ENCODE measurements at regions not wholly inside any gene's neighbourhood (a gene's known extent, or its start where the extent isn't known, plus 50 kb on each side); places are given as distances from the start of the nearest gene placed in this dataset.
A peak's percentile ranks its signal among the peaks of the same experiment; 100 is the strongest.

DNA sequence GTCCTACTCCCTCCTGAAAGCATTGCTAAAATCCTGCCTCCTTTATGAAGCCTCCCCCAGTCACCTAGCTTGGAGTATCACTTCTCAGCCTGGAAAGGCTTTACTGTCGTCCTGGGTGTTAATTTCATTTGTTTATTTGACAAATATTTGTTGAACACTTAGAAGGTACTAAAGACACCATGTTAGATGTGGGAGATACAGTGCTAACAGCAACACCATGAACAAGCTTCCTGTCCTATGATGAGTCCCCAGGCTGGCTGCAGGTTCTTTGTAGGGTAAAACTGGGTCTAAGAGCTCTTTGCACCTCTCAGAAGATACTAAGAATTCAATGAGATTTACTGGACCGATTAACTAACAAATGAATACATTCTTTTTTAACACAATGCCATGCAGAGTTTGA, 109.2 kb upstream of the TMEM170B start:
- WGBS (ENCODE audit: low lambda C conversion rate), result 29% methylated on average over 2 of the region's 2 CpGs
- ChIA-PET CTCF (ENCODE audit: low intra/inter-chr PET ratio, low total read pairs) (no interaction called here), POLR2A (interaction anchor here (1.0 to 2.2 kb wide), 4 partner anchors 14 to 196 kb away, joined by 5 to 10 read pairs (median 6); partner anchors contain the start of gene NEDD9)
- Histone ChIP-seq H3K27me3 (ENCODE audit: control insufficient read depth in 1 of 2, insufficient read depth in 2 of 2, low read length in 2 of 2) (no peaks in the 10 kb centered on the region), H3K4me2 (ENCODE audit: low read depth, low read length) (peak overlapping the region; percentile 52), H3K4me3 (replicated peaks in 1 of 3; ENCODE audit: insufficient read depth in 1 of 3, low read depth in 2 of 3, low read length in 3 of 3) (no peak overlapping the region; a peak in 1 of 6 replicates), H3K36me3 (replicated peaks in 1 of 2; ENCODE audit: control insufficient read depth in 1 of 2, insufficient read depth in 2 of 2, low read length in 2 of 2) (no peaks in the 10 kb centered on the region), H4K20me1 (ENCODE audit: insufficient read depth, low read length) (no peaks in the 10 kb centered on the region), H3K79me2 (ENCODE audit: insufficient read depth, low read length) (no peaks in the 10 kb centered on the region), H3K9me3 (ENCODE audit: low read length) (no peaks in the 10 kb centered on the region), H2AFZ (ENCODE audit: low read length) (no peak overlapping the region), H3K9ac (ENCODE audit: insufficient read depth, low read depth, low read length) (peak overlapping the region; percentile 59; the same call in 1 of the 2 replicates), H3K4me1 (ENCODE audit: insufficient read depth, low read length) (peaks cover 100% of the 10 kb centered on the region), H3K27ac (ENCODE audit: extremely low read length, insufficient read depth, low read length) (peak overlapping the region; percentile 71)
- in situ Hi-C loops (cut with HindIII; ENCODE audit: extremely low pct_ligation_motif_present, low pct_unique_long_range_greater_than_20kb) (no loop called here), intact Hi-C loops (cut with micrococcal nuclease; ENCODE audit: unreplicated experiment) (no loop called here)
- TF ChIP-seq MTERF4 (CRISPR knock-in tag; IDR thresholded peaks at IDR 0.05) (peak; percentile 49; the same call in 1 of the 2 replicates), ZFX (CRISPR knock-in tag; IDR thresholded peaks at IDR 0.05; ENCODE audit: low read depth) (peak; percentile 12; the same call in 1 of the 2 replicates), SMAD9 (CRISPR knock-in tag; IDR thresholded peaks at IDR 0.05) (no peak), MEIS1 (CRISPR knock-in tag; IDR thresholded peaks at IDR 0.05; ENCODE audit: borderline replicate concordance) (0 out of 2 replicates have a peak, but pooled peaks have one; percentile 3), CC2D1A (CRISPR knock-in tag; IDR thresholded peaks at IDR 0.05) (0 out of 2 replicates have a peak, but pooled peaks have one; percentile 77), THAP11 (CRISPR knock-in tag; IDR thresholded peaks at IDR 0.05) (0 out of 2 replicates have a peak, but pooled peaks have one; percentile 3), NFIC (IDR thresholded peaks at IDR 0.05; ENCODE audit: low read length) (no peak), ZNF777 (CRISPR knock-in tag; IDR thresholded peaks at IDR 0.05) (0 out of 2 replicates have a peak, but pooled peaks have one; percentile 35), ZFP36L1 (CRISPR knock-in tag; IDR thresholded peaks at IDR 0.05) (0 out of 2 replicates have a peak, but pooled peaks have one; percentile 19), ZNF589 (CRISPR knock-in tag; conservative IDR thresholded peaks at IDR 0.05) (no peak), TOPORS (CRISPR knock-in tag; IDR thresholded peaks at IDR 0.05) (no peak), HNF1A (IDR thresholded peaks at IDR 0.05; ENCODE audit: low read depth) (0 out of 2 replicates have a peak, but pooled peaks have one; percentile 3), HNF1A (CRISPR knock-in tag; IDR thresholded peaks at IDR 0.05; ENCODE audit: borderline replicate concordance) (no peak)
- TF ChIP-seq, protein P1, sequence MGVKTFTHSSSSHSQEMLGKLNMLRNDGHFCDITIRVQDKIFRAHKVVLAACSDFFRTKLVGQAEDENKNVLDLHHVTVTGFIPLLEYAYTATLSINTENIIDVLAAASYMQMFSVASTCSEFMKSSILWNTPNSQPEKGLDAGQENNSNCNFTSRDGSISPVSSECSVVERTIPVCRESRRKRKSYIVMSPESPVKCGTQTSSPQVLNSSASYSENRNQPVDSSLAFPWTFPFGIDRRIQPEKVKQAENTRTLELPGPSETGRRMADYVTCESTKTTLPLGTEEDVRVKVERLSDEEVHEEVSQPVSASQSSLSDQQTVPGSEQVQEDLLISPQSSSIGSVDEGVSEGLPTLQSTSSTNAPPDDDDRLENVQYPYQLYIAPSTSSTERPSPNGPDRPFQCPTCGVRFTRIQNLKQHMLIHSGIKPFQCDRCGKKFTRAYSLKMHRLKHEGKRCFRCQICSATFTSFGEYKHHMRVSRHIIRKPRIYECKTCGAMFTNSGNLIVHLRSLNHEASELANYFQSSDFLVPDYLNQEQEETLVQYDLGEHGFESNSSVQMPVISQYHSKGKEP (CRISPR knock-in tag; IDR thresholded peaks at IDR 0.05), result no peak
- TF ChIP-seq, protein P2, sequence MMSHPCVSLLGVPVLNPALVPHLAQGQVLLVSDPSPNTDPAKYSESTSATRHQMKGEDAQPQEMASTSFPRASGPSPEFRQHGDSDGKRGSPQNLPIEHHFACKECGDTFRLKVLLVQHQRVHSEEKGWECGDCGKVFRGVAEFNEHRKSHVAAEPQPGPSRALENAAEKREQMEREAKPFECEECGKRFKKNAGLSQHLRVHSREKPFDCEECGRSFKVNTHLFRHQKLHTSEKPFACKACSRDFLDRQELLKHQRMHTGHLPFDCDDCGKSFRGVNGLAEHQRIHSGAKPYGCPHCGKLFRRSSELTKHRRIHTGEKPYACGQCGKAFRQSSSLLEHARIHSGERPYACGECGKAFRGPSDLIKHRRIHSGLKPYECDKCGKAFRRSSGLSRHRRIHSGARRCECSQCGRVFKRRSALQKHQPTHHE (CRISPR knock-in tag; IDR thresholded peaks at IDR 0.05; ENCODE audit: borderline replicate concordance), result no peak
- BruUV-seq (replicated peaks), result no TSS peak
- ATAC-seq (peak; percentile 7), FAIRE-seq (no peak), DNase-seq (ENCODE audit: low spot score) (no peak)

All from HepG2 (cell line).